ENCODE measurements at regions not wholly inside any gene's neighbourhood (a gene's known extent, or its start where the extent isn't known, plus 50 kb on each side); places are given as distances from the start of the nearest gene placed in this dataset.

DNA sequence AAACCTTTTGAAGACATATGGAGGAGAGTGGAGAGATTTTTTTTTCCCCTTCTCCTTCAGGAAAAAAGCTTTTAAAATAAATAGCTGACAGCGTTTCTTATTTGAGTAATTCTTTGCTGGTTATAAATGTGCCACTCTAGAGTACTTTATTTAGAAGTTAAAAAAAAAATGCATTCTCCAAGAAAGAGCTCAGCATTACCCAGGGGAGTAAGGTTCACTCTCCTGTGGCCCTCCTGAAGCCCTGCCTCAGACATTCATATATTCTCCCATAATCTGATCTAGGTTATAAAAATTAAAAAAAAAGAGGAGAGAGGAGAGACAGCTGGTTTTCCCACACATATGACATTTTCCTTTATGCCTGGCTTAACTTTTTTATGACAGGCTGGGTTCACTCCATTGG, 545.2 kb upstream of the CADM1 start:
- TF ChIP-seq KDM1A (IDR thresholded peaks at IDR 0.05; ENCODE audit: low read depth) (no peak), PHF8 (IDR thresholded peaks at IDR 0.05; ENCODE audit: borderline replicate concordance, low read depth) (no peak), HOXA7 (CRISPR knock-in tag; IDR thresholded peaks at IDR 0.05) (no peak), MAFK (IDR thresholded peaks at IDR 0.05; ENCODE audit: partially characterized antibody) (no peak), TFCP2L1 (CRISPR knock-in tag; IDR thresholded peaks at IDR 0.05) (no peak), SMC3 (IDR thresholded peaks at IDR 0.05) (no peak), CBX2 (IDR thresholded peaks at IDR 0.05; ENCODE audit: borderline replicate concordance, low read depth) (no peak), CHD2 (IDR thresholded peaks at IDR 0.05; ENCODE audit: low read length, partially characterized antibody) (no peak), ESRRA (IDR thresholded peaks at IDR 0.05; ENCODE audit: borderline replicate concordance, low read length) (no peak), HEYL (CRISPR knock-in tag; IDR thresholded peaks at IDR 0.05) (no peak), EHF (CRISPR knock-in tag; IDR thresholded peaks at IDR 0.05) (no peak), ZFP36 (IDR thresholded peaks at IDR 0.05; ENCODE audit: borderline replicate concordance, partially characterized antibody) (no peak), JUNB (IDR thresholded peaks at IDR 0.05) (no peak), EHMT2 (IDR thresholded peaks at IDR 0.05; ENCODE audit: low read depth) (no peak), HOXB13 (CRISPR knock-in tag; IDR thresholded peaks at IDR 0.05; ENCODE audit: low read depth) (no peak), NR3C1 (IDR thresholded peaks at IDR 0.05) (no peak), FOSL2 (IDR thresholded peaks at IDR 0.05) (no peak), FOSL2 (CRISPR knock-in tag; IDR thresholded peaks at IDR 0.05) (no peak)
- ChIA-PET CTCF (interaction anchor here (0.6 kb wide), 1 partner anchor 241 kb away, joined by 3 read pairs; no protein-coding TSS in a partner anchor), POLR2A (no interaction called here)
- DNase-seq (ENCODE audit: low read depth in 1 of 2, low spot score in 1 of 2) (no peak), FAIRE-seq (no peak), ATAC-seq (no peak)
- Histone ChIP-seq H3K27ac (no peak overlapping the region), H3K4me2 (no peak overlapping the region), H3K4me1 (no peaks in the 10 kb centered on the region), H3K9me3 (no peaks in the 10 kb centered on the region), H3K4me3 (no peak overlapping the region)
- 0% methylated on average over 1 of the region's 1 CpG for WGBS (ENCODE audit: missing lambda C conversion rate)

DNA sequence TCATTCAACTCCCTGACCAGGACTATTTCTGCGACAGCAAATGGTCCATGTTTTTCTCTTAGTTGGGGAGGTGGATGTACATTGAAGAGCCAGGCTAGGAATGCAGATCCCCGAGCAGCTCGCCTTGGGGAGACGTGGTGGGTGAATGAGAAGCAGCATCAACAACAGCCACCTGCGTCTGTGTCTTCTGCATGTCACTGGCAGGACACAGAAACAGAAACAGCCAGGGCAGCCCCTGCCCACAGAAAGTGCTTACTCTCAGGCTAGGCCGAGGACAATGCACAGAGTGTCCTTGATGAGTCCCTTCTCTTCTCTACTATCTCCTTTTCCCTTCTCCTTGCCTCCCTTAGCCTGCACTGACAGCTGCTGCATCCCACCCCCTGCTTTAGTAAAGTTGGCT, 541.9 kb upstream of the CADM1 start:
- TF ChIP-seq CEBPB (IDR thresholded peaks at IDR 0.05) (no peak), RNF2 (IDR thresholded peaks at IDR 0.05; ENCODE audit: borderline replicate concordance, low read depth) (no peak), USF2 (IDR thresholded peaks at IDR 0.05) (no peak), RAD21 (conservative IDR thresholded peaks at IDR 0.05 in 1 of 2, IDR thresholded peaks at IDR 0.05 in 1 of 2) (no peak), MAFK (IDR thresholded peaks at IDR 0.05; ENCODE audit: partially characterized antibody) (no peak), JUNB (IDR thresholded peaks at IDR 0.05) (no peak), EHF (CRISPR knock-in tag; IDR thresholded peaks at IDR 0.05) (no peak), HOXA7 (CRISPR knock-in tag; IDR thresholded peaks at IDR 0.05) (no peak), HOXB5 (CRISPR knock-in tag; IDR thresholded peaks at IDR 0.05) (no peak), TP53 (CRISPR knock-in tag; IDR thresholded peaks at IDR 0.05) (no peak), GATA3 (IDR thresholded peaks at IDR 0.05; ENCODE audit: borderline replicate concordance) (no peak), HDAC2 (IDR thresholded peaks at IDR 0.05) (no peak), RCOR1 (IDR thresholded peaks at IDR 0.05; ENCODE audit: low read depth, low read length) (no peak), SREBF2 (IDR thresholded peaks at IDR 0.05) (no peak), KDM5A (IDR thresholded peaks at IDR 0.05) (no peak), MAX (IDR thresholded peaks at IDR 0.05) (no peak), FOSB (CRISPR knock-in tag; IDR thresholded peaks at IDR 0.05) (no peak), BHLHE40 (IDR thresholded peaks at IDR 0.05; ENCODE audit: low read depth, low read length) (no peak), REST (IDR thresholded peaks at IDR 0.05) (no peak)
- 3% methylated on average over 6 of the region's 6 CpGs for WGBS (ENCODE audit: missing lambda C conversion rate)
- Histone ChIP-seq H3K4me1 (no peaks in the 10 kb centered on the region), H3K4me3 (no peak overlapping the region), H3K9me3 (no peaks in the 10 kb centered on the region), H3K27ac (no peak overlapping the region), H3K4me2 (no peak overlapping the region)
- ChIA-PET CTCF (interaction anchor here (1.5 kb wide), 1 partner anchor 8 kb away, joined by 4 read pairs; no protein-coding TSS in a partner anchor), POLR2A (no interaction called here)
- DNase-seq (ENCODE audit: low read depth in 1 of 2, low spot score in 1 of 2) (no peak), ATAC-seq (no peak), FAIRE-seq (no peak)
